ENCODE measurements at regions not wholly inside any gene's neighbourhood (a gene's known extent, or its start where the extent isn't known, plus 50 kb on each side); places are given as distances from the start of the nearest gene placed in this dataset.

DNA sequence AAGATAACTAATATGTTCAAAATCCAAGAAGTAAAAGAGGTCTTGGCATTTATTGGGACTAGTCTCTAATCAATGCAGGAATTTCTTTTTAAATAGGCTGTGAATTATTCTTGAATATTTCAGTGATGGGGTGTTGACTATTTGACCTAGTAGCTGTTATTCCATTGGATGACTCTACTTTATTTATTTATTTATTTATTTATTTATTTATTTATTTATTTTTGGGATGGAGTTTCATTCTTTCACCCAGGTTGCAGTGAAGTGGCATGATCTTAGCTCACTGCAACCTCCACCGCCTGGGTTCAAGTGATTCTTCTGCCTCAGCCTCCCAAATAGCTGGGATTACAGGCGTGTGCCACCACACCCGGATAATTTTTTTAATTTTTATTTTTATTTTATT lies 1227.8 kb downstream of the ZPLD1 start:
- TF ChIP-seq, protein P1, sequence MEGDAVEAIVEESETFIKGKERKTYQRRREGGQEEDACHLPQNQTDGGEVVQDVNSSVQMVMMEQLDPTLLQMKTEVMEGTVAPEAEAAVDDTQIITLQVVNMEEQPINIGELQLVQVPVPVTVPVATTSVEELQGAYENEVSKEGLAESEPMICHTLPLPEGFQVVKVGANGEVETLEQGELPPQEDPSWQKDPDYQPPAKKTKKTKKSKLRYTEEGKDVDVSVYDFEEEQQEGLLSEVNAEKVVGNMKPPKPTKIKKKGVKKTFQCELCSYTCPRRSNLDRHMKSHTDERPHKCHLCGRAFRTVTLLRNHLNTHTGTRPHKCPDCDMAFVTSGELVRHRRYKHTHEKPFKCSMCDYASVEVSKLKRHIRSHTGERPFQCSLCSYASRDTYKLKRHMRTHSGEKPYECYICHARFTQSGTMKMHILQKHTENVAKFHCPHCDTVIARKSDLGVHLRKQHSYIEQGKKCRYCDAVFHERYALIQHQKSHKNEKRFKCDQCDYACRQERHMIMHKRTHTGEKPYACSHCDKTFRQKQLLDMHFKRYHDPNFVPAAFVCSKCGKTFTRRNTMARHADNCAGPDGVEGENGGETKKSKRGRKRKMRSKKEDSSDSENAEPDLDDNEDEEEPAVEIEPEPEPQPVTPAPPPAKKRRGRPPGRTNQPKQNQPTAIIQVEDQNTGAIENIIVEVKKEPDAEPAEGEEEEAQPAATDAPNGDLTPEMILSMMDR (IDR thresholded peaks at IDR 0.05; ENCODE audit: poor library complexity): no peak
- no peak for TF ChIP-seq EZH2phosphoT487 (IDR thresholded peaks at IDR 0.05; ENCODE audit: low read depth, severe bottlenecking, unreplicated experiment)
- no peak for TF ChIP-seq EZH2 (IDR thresholded peaks at IDR 0.05; ENCODE audit: borderline replicate concordance)
